Right hindlimb (tissue), 1 donor: ENCODE measurements at regions not wholly inside any gene's neighbourhood (a gene's known extent, or its start where the extent isn't known, plus 50 kb on each side); places are given as distances from the start of the nearest gene placed in this dataset.
A peak's percentile ranks its signal among the peaks of the same experiment; 100 is the strongest.

Source experiments
- DNase-seq: peaks from one replicate; pipeline ENCODE4 v3.0.0-alpha.2; 2018

DNA sequence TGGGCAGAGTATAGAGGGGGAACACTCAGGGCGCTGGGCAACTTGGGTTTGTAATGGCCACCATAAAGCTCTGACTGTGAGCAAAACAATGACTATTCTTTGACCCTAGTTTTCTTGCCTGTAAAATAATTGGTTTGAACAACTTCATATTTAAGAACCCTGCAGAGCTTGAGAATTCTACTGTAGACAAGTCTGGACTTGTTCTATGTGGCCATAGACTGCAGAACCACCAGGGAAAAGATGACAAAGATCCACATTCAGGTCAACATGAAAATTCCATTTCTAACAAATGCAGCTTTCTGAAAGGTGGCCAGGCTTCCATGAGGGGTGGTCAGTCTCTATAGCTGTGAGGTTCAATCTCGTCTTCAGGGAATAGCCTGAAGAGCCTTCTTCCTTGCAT is 239.4 kb upstream of the LRRN1 start:
- no peak for DNase-seq

DNA sequence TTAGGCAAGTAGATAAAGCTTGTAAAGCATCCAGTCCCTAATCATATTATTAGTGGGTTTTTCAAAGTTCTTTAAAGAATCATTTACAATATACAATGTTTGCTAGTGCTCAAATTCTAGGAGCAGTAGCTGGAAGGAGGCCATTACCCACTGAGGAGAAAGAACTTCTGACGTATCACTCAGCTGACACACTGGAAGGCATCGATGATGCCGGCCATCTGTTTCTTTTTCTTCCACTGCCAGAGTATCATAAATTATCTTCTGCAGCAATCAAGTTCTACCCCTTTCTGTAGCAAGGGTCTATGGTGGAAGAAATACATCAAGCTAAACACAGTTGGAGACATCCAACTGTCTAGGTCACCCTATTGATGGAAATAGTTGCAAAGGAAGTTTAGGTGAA is 243.2 kb upstream of the LRRN1 start:
- no peak for DNase-seq

DNA sequence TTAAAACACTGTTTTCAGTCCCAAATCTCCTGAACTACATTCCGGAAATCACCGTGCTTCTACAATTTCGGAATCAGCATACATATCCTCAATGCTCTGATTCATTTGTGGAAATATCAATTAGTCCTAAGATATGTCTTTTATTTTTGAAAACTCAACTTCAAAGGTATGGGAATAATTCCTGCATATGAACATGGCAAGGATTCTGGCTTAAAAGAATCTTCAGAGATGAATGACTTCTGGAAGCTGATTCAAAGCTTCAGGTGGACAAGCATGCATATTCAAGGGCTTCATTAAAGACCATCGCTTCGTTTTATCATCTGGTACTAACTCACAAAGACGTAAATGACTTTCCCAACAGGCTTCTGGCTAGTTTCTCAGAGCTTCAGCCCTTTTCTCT is 246.0 kb upstream of the LRRN1 start:
- no peak for DNase-seq

DNA sequence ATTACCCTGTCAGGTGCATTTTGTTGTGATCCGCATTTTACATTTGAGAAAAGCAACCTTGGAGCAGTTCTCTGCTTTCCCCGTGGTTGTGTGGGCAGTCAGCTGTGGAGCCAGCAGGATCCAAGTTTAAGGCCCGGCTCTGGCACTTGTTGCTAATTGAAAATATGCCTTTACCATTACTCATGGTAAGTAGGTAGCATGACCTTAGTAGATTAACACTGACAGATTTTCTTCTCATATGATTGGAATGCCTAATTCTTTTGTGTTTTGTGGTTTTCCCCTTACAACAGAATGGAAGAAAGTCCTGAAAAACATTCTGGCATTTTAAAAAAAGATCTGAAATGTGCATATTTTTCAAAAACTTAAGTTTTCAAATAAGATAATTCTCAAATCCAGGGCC is 246.5 kb upstream of the LRRN1 start:
- DNase-seq = no peak

DNA sequence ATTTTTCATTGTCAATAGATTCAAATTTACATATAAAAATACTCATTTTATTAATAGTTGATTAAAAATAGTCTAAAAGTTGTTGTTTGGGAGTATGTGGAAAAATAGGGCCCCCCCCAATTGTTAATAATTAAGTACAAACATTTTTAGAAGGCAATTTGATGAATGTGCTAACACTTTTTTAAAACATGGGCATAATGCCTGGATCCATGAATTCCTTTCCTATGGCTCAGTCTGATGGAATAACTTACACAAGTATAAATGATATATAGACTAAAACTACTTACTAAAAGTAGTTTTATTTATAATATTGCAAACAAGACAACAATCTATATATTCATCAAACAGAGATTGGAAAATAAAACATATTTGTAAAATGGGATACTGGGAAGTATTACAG is 247.2 kb upstream of the LRRN1 start:
- DNase-seq = no peak

DNA sequence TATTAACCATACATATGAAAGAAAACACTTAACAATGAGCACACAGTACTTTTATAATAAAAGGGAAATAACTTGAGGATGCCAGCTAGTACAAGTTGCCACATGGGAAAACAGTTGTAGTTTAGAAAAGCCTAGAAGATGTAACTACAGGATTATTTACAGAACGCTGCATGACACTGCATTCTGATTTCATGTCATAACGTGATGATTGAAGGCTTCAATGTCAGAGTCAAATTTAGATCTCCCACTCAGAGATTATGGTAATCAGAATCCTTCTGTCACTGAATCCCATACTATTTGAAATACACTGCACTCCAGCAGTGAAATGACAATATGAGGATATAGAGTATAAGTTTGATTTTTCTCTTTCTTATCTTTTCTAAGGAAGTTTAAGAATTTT is 253.9 kb upstream of the LRRN1 start:
- no peak for DNase-seq

DNA sequence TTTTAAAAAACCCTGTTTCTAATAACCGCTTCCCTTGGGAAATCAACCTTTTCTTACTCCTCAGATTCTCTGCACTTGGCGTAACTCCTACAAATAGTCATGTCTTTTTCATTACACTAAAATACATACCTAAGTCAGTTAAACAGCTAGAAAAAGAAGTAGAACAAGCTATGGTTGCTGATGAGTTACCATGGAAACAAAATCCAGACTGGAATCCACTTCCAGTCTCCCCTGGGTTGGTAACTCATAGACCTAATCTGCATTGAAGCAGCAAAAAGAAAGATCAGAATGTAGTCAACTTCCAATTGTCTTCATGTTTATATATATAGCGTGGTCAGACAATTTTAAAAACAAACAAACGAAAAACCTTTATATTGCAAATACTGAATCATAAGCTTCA is 260.8 kb upstream of the LRRN1 start:
- no peak for DNase-seq

DNA sequence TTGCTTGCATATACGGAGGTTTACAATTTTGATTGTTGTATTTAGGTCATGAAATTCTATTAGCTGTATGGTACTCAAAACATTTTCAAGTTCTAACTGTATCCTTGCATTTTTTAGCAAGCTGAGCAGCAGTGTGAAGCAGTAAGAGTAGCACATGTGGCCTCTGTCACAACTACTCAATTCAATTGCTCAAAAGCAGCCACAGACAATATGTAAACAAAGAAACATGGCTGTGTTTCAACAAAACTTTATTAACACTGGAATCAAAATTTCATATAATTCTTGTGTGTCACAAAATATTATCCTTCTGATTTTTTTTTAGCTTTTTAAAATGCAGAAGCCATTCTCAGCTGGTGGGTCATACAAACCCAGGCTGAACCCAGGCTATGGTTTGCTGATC is 266.7 kb upstream of the LRRN1 start:
- DNase-seq = no peak

DNA sequence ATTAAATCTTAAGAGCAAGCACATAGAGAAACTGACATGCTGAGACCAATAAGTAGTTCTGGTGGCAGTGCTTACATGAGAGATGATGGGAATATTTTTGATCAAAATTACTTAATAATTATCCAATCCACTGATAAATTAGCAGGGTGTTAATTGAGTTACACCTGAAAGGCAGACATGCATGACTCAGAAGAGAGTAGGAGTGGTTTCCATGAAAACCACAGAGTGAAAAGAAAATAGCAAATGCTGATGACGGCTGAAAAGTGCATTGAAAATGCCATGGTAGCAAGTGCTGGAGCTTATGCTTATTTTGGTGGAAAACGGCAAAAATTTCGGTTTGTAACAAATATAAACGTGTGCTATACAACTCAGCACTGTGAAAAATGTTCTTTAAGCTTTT is 267.8 kb upstream of the LRRN1 start:
- no peak for DNase-seq

DNA sequence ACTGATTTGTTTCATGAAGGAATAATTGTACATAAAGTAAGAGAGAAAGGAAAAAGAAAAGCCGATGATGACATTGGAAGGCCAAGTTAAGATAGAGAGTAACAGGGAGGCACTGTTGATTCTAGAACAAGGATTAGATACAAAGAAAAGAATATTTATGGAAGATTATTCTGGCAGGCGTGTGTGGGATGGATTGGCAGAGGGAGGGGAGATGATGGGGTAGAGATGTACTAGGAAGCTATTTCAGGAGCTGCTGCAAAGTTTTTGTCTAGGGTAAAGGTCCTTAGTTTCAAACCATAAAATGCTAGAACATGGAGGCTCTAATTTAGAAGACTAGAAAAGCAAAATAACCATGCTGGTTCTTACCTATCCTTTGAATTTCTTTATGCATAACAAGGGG is 280.0 kb upstream of the LRRN1 start:
- DNase-seq = no peak

DNA sequence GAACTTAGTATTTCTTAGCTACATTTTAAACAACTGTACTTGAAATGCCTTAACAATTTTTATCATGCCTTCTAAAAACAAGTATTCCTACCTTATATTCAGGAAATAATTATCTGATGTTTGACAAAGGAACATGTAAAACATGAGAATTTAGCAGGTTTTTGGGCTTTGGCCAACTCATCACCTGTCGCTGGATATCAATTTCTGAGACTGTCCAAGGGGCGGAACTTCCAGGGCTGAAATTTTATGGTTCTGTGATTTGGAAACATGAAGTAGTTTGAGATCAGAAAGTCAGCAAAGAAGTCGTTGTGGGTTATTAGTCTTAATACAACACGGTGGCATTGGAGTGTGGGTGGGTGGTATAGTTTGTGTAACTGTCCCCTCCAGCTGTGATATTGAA is 282.2 kb upstream of the LRRN1 start:
- DNase-seq = no peak

DNA sequence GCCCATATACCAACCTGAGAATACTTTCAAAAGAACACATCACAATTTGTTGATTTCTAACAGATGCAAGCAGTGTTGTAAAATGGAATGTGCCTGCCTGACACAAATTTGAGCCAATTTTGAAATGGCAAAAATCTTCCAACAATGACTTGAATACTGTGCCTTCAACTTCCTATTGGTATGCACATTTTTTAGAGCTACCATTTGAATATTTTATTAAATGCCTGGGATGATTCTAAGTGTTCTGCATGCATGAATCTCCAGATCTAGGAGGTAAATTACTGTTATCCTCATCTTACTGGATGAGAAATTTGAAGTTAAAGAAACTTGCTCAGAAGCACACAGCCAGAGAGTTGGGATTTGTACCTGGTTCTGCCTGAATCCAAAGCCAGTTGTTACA is 282.8 kb upstream of the LRRN1 start:
- DNase-seq = no peak

DNA sequence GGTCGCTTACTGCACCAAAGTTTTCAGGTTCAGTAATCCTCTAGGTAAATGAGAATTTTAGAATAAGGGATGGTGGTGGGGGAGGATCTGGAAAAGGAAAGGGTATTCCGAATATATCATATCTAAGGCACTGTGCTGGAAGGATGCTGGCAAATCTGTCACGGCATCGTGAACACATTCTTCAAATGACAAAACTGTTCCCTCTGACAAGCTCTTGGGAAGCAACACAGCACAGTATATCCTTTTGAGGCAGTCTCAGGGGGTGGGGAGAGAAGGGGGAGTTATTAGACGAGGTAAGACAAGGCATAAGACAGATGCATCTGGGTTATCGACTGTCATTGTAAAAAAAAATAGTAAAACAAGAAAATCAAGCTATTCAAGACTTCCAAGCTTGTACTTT is 289.6 kb upstream of the LRRN1 start:
- no peak for DNase-seq

DNA sequence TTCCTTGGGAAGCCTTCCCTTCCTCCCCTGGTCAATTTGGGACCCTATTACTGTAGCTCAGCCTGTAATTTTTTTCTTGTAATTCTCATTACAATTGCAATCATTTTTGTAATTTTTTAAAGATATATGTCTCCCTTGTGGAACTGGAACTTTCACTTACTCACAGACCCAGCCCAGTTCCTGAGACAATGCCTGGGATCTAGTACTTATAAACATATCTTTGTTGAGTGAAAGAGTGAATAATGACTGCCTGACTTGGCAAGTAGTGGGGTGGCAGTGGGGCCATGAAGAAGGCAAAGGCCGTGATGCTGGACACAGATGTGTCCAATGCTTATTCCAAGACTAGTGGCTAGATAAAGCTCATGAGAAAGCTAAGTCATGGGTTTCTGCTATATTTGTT is 294.5 kb upstream of the LRRN1 start:
- peak; percentile 37 for DNase-seq

DNA sequence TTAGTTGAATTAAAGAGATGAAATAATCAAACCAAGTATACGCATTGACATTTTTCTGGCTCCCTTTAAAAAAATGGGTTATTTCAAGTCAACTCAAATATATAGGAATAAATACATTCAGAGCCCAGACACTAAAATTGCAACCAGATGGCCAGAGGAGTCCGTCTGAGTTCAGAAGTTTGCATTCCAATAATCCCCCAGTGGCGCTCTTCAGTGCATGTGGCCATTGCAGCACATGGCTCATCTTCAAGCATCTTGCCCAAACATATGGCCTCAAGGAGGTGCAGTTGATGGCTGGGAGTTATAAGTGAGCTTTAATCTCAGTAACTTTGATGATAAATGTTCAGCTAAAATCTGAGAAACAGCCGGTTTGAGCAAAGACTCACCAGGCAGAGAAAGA is 295.8 kb upstream of the LRRN1 start:
- DNase-seq = peak; percentile 61

DNA sequence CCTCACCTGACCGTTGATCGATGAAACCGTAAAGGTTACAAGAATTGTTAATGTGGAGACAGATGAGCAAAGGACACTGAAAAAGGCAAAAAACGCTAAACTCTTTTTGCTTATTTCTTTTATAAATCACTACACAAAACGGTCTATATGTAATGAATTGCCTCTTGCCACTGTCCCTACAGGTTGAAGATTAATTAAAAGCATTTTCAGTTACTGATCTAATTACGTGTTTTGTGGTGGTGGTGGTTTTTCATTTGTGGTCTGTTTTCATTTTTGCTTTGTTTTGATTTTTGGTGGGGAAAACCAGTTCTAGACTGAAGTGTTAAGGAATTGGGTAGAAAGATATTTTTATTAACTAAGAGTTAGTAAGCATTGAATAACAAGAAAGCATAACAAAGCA is 299.2 kb upstream of the LRRN1 start:
- no peak for DNase-seq

DNA sequence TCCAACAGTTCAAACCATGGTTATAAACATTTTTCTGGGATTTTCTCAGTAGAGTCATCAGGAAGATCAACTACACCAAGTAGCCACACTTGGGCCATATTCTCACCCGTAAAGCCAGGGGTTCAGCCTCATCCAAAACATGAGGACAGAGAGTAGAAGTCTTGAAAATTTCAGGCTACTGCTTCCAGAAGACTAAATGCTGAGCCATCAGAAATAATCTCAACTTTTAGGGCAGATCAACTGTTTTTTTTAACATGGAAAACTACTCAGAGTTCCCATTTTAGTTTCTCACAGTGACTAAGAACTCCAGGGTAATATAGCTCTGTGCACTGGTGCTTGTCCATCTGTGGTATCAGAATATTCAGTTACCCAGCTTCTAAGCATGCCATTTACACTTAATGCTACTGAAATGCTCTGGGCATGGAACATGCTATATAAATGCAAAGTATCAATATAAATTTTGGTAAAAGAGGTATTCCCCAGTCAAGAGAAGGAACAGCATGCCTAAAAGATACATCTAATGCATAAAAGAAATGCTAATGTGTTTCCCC is 300.1 kb upstream of the LRRN1 start:
- no peak for DNase-seq

DNA sequence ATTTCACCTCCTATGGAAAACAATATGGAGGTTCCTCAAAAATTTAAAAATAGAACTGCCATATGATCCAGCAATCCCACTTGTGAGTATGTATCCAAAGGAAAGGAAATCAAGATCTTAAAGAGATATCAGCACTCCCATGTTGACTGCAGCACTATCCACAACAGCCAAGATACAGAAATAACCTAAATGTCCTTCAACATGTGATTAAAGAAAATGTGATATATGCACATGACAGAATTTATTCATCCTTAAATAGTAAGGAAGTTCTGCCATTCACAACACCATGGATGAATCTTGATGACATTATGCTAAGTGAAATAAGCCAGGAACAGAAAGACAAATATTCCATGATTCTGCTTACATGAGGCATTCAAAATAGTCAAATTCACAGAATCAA is 303.6 kb upstream of the LRRN1 start:
- DNase-seq = no peak

DNA sequence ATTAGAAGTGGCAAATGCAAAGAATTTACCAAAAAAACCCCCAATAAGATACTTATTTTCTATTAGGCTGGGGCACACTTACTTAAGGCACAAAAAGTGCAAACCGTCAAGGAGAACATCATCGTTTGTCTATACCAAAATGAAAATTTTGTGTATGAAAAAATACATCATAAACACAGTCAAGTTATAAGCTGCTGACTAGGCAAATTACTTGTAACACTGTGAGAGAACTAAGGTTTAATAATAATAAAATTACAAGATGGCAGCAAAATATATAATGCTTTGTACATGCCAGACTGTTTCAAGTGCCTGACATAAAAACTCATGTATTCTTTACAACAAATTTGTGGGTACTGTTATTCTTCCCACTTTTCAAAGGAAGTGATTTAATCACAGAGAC is 297.2 kb upstream of the CRBN start:
- no peak for DNase-seq

DNA sequence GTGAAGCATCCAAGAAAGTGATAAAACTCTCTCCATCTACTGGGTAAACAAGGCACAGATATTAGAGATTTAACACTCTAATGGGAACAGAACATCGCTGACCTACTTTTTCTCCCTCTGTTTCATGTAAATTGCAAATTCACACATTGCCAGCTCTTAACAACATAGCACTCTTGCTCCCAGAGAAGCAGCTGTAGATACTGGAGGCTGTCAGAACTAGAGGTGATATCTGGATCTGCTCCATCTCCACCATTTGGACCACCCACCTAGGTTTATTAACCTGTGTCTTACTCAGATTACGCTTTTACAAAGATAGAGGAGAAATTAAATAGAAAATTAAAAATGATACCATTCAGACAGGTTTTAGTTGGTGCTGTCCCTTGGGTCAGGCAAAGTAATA is 289.1 kb upstream of the CRBN start:
- no peak for DNase-seq

DNA sequence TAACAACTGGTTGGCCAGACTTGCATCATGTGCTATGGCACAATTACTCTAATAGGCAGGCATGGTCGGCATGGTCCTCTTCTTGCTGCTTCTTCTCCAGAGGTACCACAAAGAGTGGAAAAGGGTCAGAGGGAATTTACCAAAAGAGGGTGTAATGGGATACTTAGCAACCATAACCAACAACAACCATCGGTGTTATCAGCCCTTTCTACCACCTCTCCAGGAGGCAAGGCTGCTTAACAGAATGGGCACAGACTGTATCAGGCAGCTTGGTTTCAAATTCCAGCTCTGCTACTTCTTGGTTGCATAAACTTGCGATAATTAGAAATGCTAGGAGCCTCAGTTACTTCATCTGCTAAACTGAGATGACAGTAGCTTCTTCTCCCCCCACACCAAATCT is 284.6 kb upstream of the CRBN start:
- DNase-seq = no peak

DNA sequence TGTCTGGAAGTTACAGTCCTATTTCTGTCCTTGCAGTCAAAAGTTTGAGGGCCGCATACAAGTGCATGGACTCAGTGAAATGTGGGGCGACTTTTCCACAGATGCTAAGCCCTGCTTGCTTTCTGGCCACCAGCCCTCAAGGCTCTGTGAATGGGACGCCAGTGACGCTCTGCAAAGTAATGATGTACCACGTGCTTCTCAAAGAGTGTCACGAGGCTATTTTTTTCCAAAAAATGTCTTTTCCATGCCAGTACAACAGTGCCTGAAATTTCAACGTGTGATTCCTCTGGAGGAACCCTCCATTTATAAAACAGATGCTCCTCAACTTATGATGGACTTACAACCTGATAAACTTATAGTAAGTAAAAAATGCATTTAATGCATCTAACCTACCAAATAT is 281.8 kb upstream of the CRBN start:
- no peak for DNase-seq

DNA sequence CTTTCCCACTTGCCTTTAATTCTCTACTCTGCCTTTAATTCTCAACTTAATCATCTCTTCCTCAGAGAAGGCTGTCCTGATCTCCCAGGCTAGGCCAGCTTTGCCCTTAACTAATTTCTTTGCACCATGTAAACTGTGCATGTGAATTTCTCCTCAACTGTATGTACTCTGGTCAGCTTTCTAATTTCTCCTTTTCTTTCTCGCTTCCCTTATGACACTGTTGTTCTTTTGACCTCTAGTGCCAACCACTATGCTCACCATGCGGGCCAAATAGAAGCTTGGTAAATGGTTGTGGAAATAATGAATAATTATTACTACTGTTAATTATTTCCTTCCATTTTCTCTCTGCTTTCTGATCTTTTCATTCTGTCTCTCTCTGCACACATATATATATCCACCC is 269.0 kb upstream of the CRBN start:
- no peak for DNase-seq

DNA sequence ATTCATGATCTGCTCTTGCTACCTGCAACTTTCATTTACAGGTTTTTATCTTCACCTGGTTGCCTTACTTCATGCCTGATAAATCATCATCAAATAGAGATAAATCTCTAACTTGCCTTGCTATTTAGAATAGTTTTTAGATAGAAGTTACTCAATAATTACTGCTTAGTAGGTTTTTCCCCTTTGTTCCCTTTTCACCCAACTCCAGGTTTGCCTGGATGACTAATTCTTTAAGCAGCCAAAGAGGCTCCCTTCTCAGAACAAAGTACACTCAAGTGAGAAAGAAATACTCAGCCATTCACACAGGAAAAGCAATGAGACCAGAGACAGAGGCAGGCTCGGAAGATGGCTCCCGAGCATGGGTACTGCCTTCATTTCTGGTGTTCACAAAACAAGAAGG is 268.1 kb upstream of the CRBN start:
- no peak for DNase-seq

DNA sequence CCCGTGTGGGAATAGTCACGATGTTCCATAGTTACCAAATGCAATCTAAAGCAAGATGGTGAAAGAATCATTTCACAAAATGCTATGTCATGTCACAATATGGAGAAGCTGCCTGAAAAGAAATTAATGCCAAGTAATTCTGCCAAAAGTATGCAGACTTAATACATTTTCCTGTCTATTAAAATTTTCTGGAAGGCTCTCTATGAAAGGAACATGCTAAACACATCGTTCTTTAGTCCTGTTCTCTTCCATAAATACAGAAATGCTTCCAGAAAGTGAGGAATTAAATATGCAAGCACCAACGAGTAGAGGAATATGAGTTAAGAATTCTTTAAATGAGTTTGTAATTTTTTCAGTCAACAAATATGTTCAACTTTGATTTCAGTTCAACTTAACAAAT is 266.8 kb upstream of the CRBN start:
- no peak for DNase-seq

DNA sequence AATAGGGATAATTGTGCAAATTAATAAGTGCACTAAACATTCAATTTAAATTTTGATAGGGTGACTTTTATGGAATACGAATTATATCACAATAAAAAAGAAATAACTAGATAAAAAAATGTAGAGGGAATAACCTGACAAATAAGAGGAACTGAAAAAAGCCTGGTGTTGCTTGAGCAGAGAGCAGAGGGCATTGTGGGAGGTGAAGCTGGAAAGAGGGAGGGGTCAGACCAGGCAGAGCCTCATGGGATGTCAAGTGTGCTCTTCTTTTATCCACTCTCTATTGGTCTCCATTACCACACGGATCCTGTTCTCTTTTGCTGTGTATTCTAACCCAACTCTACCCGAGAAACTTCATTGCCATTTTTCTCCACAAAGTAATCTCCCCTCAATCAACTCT is 264.0 kb upstream of the CRBN start:
- DNase-seq = no peak
